Nephron progenitor cell (in vitro differentiated cells): ENCODE measurements at regions not wholly inside any gene's neighbourhood (a gene's known extent, or its start where the extent isn't known, plus 50 kb on each side); places are given as distances from the start of the nearest gene placed in this dataset.
A peak's percentile ranks its signal among the peaks of the same experiment; 100 is the strongest.

Experiments used
- DNase-seq: peaks from one replicate; pipeline ENCODE4 v3.0.0; 2021
- H3K27ac Mint-ChIP-seq: 2 replicates; pipeline ENCODE4 v1.8.0; 2021; ENCODE audit warnings: mild to moderate bottlenecking, moderate library complexity, mixed read lengths
- H3K27me3 Mint-ChIP-seq: 2 replicates; pipeline ENCODE4 v1.8.0; 2021; ENCODE audit warnings: mild to moderate bottlenecking, low read depth, mixed read lengths; ENCODE audit not compliant: poor library complexity
- H3K36me3 Mint-ChIP-seq: 2 replicates; pipeline ENCODE4 v1.8.0; 2021; ENCODE audit warnings: low read depth, mixed read lengths
- H3K4me1 Mint-ChIP-seq: 2 replicates; pipeline ENCODE4 v1.8.0; 2021; ENCODE audit warnings: mixed read lengths
- H3K4me3 Mint-ChIP-seq: 2 replicates; pipeline ENCODE4 v1.8.0; 2021; ENCODE audit warnings: mild to moderate bottlenecking, moderate library complexity, mixed read lengths
- H3K9me3 Mint-ChIP-seq: 2 replicates; pipeline ENCODE4 v1.8.0; 2021; ENCODE audit warnings: mild to moderate bottlenecking, moderate library complexity, mixed read lengths
- CTCF ChIP-seq: fragments of 200-600 bp; sonication (generic); IDR thresholded peaks from 2 replicates; pipeline ENCODE4 v1.5.0; 2021; ENCODE audit warnings: antibody characterized with exemption

GRCh38 chr5:3709068-3709716, 113.6 kb downstream of the IRX1 start:
- Mint-ChIP-seq H3K27ac (no peak overlapping the region), H3K9me3 (no peaks in the 10 kb centered on the region), H3K4me1 (peaks cover 4% of the 10 kb centered on the region), H3K4me3 (peak overlapping the region; percentile 47), H3K36me3 (no peaks in the 10 kb centered on the region), H3K27me3 (peaks cover 21% of the 10 kb centered on the region)
- TF ChIP-seq CTCF, result no peak
- DNase-seq, result no peak

GRCh38 chr5:3709717-3710348, 114.2 kb downstream of the IRX1 start:
- no peaks in the 10 kb centered on the region for H3K36me3 Mint-ChIP-seq
- peaks cover 5% of the 10 kb centered on the region for H3K4me1 Mint-ChIP-seq
- no peak overlapping the region for H3K27ac Mint-ChIP-seq
- H3K9me3 Mint-ChIP-seq, result no peaks in the 10 kb centered on the region
- H3K27me3 Mint-ChIP-seq, result peaks cover 21% of the 10 kb centered on the region
- no peak for TF ChIP-seq CTCF
- no peak overlapping the region for H3K4me3 Mint-ChIP-seq
- no peak for DNase-seq

- Mint-ChIP-seq H3K36me3 (no peaks in the 10 kb centered on the region), H3K27me3 (peaks cover 8% of the 10 kb centered on the region), H3K4me1 (peaks cover 7% of the 10 kb centered on the region), H3K9me3 (no peaks in the 10 kb centered on the region), H3K4me3 (no peak overlapping the region), H3K27ac (no peak overlapping the region)
- TF ChIP-seq CTCF, result no peak
- DNase-seq, result peak; percentile 10
Measured at GRCh38 chr5:3715062-3715461, 119.4 kb downstream of the IRX1 start.

- Mint-ChIP-seq H3K4me3 (no peak overlapping the region), H3K4me1 (no peaks in the 10 kb centered on the region), H3K27me3 (peaks cover 3% of the 10 kb centered on the region), H3K27ac (no peak overlapping the region), H3K9me3 (no peaks in the 10 kb centered on the region), H3K36me3 (no peaks in the 10 kb centered on the region)
- no peak for TF ChIP-seq CTCF
- DNase-seq, result no peak
Measured at GRCh38 chr5:3729631-3730030, 134.0 kb downstream of the IRX1 start.

GRCh38 chr5:3734632-3735031, 139.0 kb downstream of the IRX1 start:
- Mint-ChIP-seq H3K27me3 (peaks cover 11% of the 10 kb centered on the region), H3K4me1 (no peaks in the 10 kb centered on the region), H3K36me3 (no peaks in the 10 kb centered on the region), H3K27ac (no peak overlapping the region), H3K9me3 (no peaks in the 10 kb centered on the region), H3K4me3 (no peak overlapping the region)
- no peak for TF ChIP-seq CTCF
- no peak for DNase-seq

- H3K9me3 Mint-ChIP-seq, result no peaks in the 10 kb centered on the region
Measured at GRCh38 chr5:3736466-3736865, 140.8 kb downstream of the IRX1 start.

More at GRCh38 chr5:3736466-3736865, 140.8 kb downstream of the IRX1 start:
- Mint-ChIP-seq H3K4me1 (no peaks in the 10 kb centered on the region), H3K36me3 (no peaks in the 10 kb centered on the region), H3K27me3 (peaks cover 11% of the 10 kb centered on the region), H3K4me3 (no peak overlapping the region), H3K27ac (no peak overlapping the region)
- DNase-seq, result no peak
- no peak for TF ChIP-seq CTCF
